ENCODE measurements at regions not wholly inside any gene's neighbourhood (a gene's known extent, or its start where the extent isn't known, plus 50 kb on each side); places are given as distances from the start of the nearest gene placed in this dataset.

DNA sequence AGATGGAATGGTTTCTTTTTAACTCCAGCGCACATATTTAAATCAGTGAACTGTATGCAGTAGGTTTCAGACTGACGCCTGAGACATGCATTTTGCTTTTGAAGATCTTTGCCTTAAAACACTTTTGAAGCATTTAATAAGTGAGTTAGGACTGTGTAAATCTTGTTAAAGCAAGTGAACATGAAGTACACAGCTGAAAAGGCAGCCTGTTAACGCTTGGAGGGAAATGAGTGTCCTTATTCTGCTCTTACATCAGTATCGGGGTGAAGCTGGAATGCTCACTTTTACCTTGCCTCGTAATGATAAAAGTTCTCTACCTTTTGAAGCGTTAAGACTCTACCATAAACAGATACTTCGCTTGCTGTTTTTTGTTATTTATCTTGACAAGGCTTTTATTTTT, 552.2 kb downstream of the ZNF608 start (continued):
- no peak for TF ChIP-seq KDM4A (IDR thresholded peaks at IDR 0.05; ENCODE audit: low read depth, low read length, severe bottlenecking)
- TF ChIP-seq CREB1 (IDR thresholded peaks at IDR 0.05) = no peak
- TF ChIP-seq ASH2L (IDR thresholded peaks at IDR 0.05; ENCODE audit: low read length) = no peak
- TF ChIP-seq RBBP5 (IDR thresholded peaks at IDR 0.05; ENCODE audit: borderline replicate concordance, low read depth, low read length) = no peak

Measured in H1 (cell line).